H1 (cell line): ENCODE measurements at regions not wholly inside any gene's neighbourhood (a gene's known extent, or its start where the extent isn't known, plus 50 kb on each side); places are given as distances from the start of the nearest gene placed in this dataset.

ENCODE experiments used
- CTCF ChIA-PET: fragments of 300-600 bp; sonication (Branson Sonifier 250); formaldehyde crosslinking; loops from one replicate; lab custom pipeline; 2021; ENCODE audit not compliant: partially characterized antibody; lab: Charles Lee
- POLR2A ChIA-PET: fragments of 300-600 bp; sonication (Branson Sonifier 250); formaldehyde crosslinking; loops from one replicate; lab custom pipeline; 2021; ENCODE audit warnings: inconsistent platforms; ENCODE audit not compliant: partially characterized antibody; lab: Charles Lee
- DNase-seq, 2 experiments: peaks; one replicate each; pipeline versions ENCODE4 v3.0.0 to v3.0.0-alpha.2; 2010 to 2022; ENCODE audit warnings: low spot score in 2 of 2, low read depth in 1 of 2, mixed read lengths in 1 of 2
- FAIRE-seq: peaks from 2 replicates; lab custom pipeline; 2011; peaks lifted over from hg19 to GRCh38; lab: Jason Lieb, UNC
- H2AFZ ChIP-seq: 2 replicates; pipeline ENCODE4 v1.8.1; 2012; ENCODE audit warnings: low read length, inconsistent platforms
- H2AK5ac ChIP-seq: 2 replicates; pipeline ENCODE4 v1.6.1; 2013; ENCODE audit warnings: low read depth, low read length
- H2BK120ac ChIP-seq: replicated peaks from 2 replicates; pipeline ENCODE3; 2013; ENCODE audit warnings: low read depth, low read length, inconsistent platforms
- H2BK12ac ChIP-seq: 2 replicates; pipeline ENCODE4 v1.6.1; 2013; ENCODE audit warnings: low read depth, low read length
- H2BK15ac ChIP-seq: 2 replicates; pipeline ENCODE4 v1.6.1; 2013; ENCODE audit warnings: low read length
- H2BK20ac ChIP-seq: 2 replicates; pipeline ENCODE4 v1.6.1; 2013; ENCODE audit warnings: low read length
- H2BK5ac ChIP-seq: 2 replicates; pipeline ENCODE4 v1.6.1; 2013; ENCODE audit warnings: low read depth, low read length
- H3K14ac ChIP-seq: 2 replicates; pipeline ENCODE4 v1.6.1; 2013; ENCODE audit warnings: inconsistent platforms; ENCODE audit not compliant: insufficient read length
- H3K18ac ChIP-seq: 2 replicates; pipeline ENCODE4 v1.6.1; 2013; ENCODE audit warnings: low read length; ENCODE audit errors: extremely low read depth
- H3K23ac ChIP-seq: 2 replicates; pipeline ENCODE4 v1.6.1; 2013; ENCODE audit warnings: inconsistent platforms; ENCODE audit not compliant: insufficient read length
- H3K23me2 ChIP-seq: 2 replicates; pipeline ENCODE4 v1.6.1; 2013; ENCODE audit warnings: low read depth, low read length
- H3K27ac ChIP-seq: 2 replicates; pipeline ENCODE4 v1.6.1; 2011; ENCODE audit warnings: low read depth, low read length, inconsistent platforms
- H3K27me3 ChIP-seq, 4 experiments: replicated peaks in 1 of 4; 1 replicate in 1 of 4; 2 replicates in 3 of 4; pipeline versions ENCODE4 v1.6.1 to v1.8.1; 2011 to 2013; ENCODE audit warnings: low read length in 3 of 4, mild to moderate bottlenecking in 3 of 4, inconsistent platforms in 2 of 4, mixed read lengths in 2 of 4, moderate library complexity in 1 of 4; ENCODE audit not compliant: control insufficient read depth in 3 of 4, insufficient read depth in 3 of 4; ENCODE audit errors: extremely low read depth in 1 of 4
- H3K36me3 ChIP-seq, 4 experiments: 2 replicates each; pipeline versions ENCODE4 v1.6.1 to v1.8.1; 2011 to 2013; ENCODE audit warnings: mild to moderate bottlenecking in 4 of 4, low read length in 3 of 4, moderate library complexity in 2 of 4, control low read depth in 1 of 4, inconsistent platforms in 1 of 4; ENCODE audit not compliant: insufficient read depth in 4 of 4, control insufficient read depth in 2 of 4
- H3K4ac ChIP-seq: replicated peaks from 2 replicates; pipeline ENCODE3; 2013; ENCODE audit warnings: low read length, low read depth, mixed read lengths, inconsistent platforms; ENCODE audit not compliant: insufficient read length
- H3K4me1 ChIP-seq, 4 experiments: replicated peaks in 1 of 4; 1 replicate in 1 of 4; 2 replicates in 3 of 4; pipeline versions ENCODE4 v1.6.1 to v1.8.1; 2011 to 2013; ENCODE audit warnings: low read length in 3 of 4, inconsistent platforms in 2 of 4, mixed read lengths in 1 of 4; ENCODE audit not compliant: insufficient read depth in 4 of 4, control insufficient read depth in 3 of 4
- H3K4me2 ChIP-seq, 2 experiments: 2 replicates each; pipeline versions ENCODE4 v1.6.1 to v1.8.1; 2011 to 2013; ENCODE audit warnings: low read depth in 2 of 2, low read length in 2 of 2, control low read depth in 1 of 2, inconsistent platforms in 1 of 2, mild to moderate bottlenecking in 1 of 2; ENCODE audit not compliant: insufficient read depth in 1 of 2
- H3K4me3 ChIP-seq, 4 experiments: fragments of 200-600, 300-600 bp in 1 of 4; sonication (generic), shearing (Covaris generic), sonication (Bioruptor Twin) in 1 of 4; 2 replicates each; pipeline versions ENCODE4 v1.5.1 to v1.8.1; 2011 to 2016; ENCODE audit warnings: low read length in 4 of 4, low read depth in 3 of 4, control low read depth in 2 of 4, inconsistent platforms in 2 of 4, mild to moderate bottlenecking in 2 of 4, mixed read lengths in 1 of 4, moderate library complexity in 1 of 4; ENCODE audit not compliant: insufficient read depth in 2 of 4; ENCODE audit errors: extremely low read depth in 1 of 4
- H3K56ac ChIP-seq: replicated peaks from 2 replicates; pipeline ENCODE3; 2013; ENCODE audit warnings: low read depth, mild to moderate bottlenecking, mixed read lengths, low read length, inconsistent platforms; ENCODE audit not compliant: insufficient read length
- H3K79me1 ChIP-seq: 2 replicates; pipeline ENCODE4 v1.6.1; 2013; ENCODE audit warnings: low read depth, low read length, control low read depth
- H3K79me2 ChIP-seq, 2 experiments: 2 replicates each; pipeline versions ENCODE4 v1.6.1 to v1.8.1; 2012 to 2013; ENCODE audit warnings: low read length in 2 of 2, mild to moderate bottlenecking in 2 of 2, inconsistent platforms in 1 of 2; ENCODE audit not compliant: insufficient read depth in 2 of 2, control insufficient read depth in 1 of 2
- H3K9ac ChIP-seq, 4 experiments: replicated peaks in 1 of 4; 1 replicate in 1 of 4; 2 replicates in 3 of 4; pipeline versions ENCODE4 v1.6.1 to v1.8.1; 2011 to 2013; ENCODE audit warnings: low read depth in 3 of 4, low read length in 3 of 4, control low read depth in 2 of 4, mild to moderate bottlenecking in 2 of 4, moderate library complexity in 2 of 4, inconsistent platforms in 1 of 4; ENCODE audit errors: extremely low read depth in 1 of 4
- H3K9me3 ChIP-seq, 2 experiments: 2 replicates each; pipeline versions ENCODE4 v1.6.1 to v1.8.1; 2012 to 2013; ENCODE audit warnings: mild to moderate bottlenecking in 2 of 2, moderate library complexity in 2 of 2, control low read depth in 1 of 2, inconsistent platforms in 1 of 2, low read depth in 1 of 2, low read length in 1 of 2, mixed read lengths in 1 of 2; ENCODE audit not compliant: insufficient read depth in 2 of 2
- H4K20me1 ChIP-seq, 2 experiments: replicated peaks in 1 of 2; 2 replicates each; pipeline versions ENCODE3 to v1.8.1; 2011 to 2013; ENCODE audit warnings: inconsistent platforms in 2 of 2, low read length in 2 of 2, mild to moderate bottlenecking in 1 of 2; ENCODE audit not compliant: insufficient read depth in 2 of 2, control insufficient read depth in 1 of 2
- H4K5ac ChIP-seq: 2 replicates; pipeline ENCODE4 v1.6.1; 2013; ENCODE audit warnings: low read length, low read depth, mixed read lengths, inconsistent platforms; ENCODE audit not compliant: insufficient read length
- H4K8ac ChIP-seq: 2 replicates; pipeline ENCODE4 v1.8.0; 2013; ENCODE audit warnings: mild to moderate bottlenecking, moderate library complexity, low read length, inconsistent platforms; ENCODE audit not compliant: insufficient read depth; ENCODE audit errors: extremely low read depth
- H4K91ac ChIP-seq: replicated peaks from 2 replicates; pipeline ENCODE3; 2013; ENCODE audit warnings: low read length, mixed read lengths, inconsistent platforms; ENCODE audit not compliant: insufficient read length
- EP300 ChIP-seq, 2 experiments: IDR thresholded peaks; 1 replicate in 1 of 2; 2 replicates in 1 of 2; pipeline ENCODE4 v1.6.1; 2011 to 2012; ENCODE audit warnings: low read depth in 2 of 2, low read length in 2 of 2, mild to moderate bottlenecking in 2 of 2, borderline replicate concordance in 1 of 2, inconsistent platforms in 1 of 2, moderate library complexity in 1 of 2
- GABPA ChIP-seq: IDR thresholded peaks from 2 replicates; pipeline ENCODE4 v1.6.1; 2011; ENCODE audit warnings: mild to moderate bottlenecking, low read length, moderate library complexity, borderline replicate concordance; ENCODE audit not compliant: insufficient read depth
- HDAC6 ChIP-seq: IDR thresholded peaks from one replicate; pipeline ENCODE4 v1.7.1; 2012; ENCODE audit warnings: low read depth, mild to moderate bottlenecking, inconsistent platforms, low read length, moderate library complexity
- KDM1A ChIP-seq: fragments of 200-600, 300-600 bp; sonication (generic); IDR thresholded peaks from 2 replicates; pipeline ENCODE4 v1.7.1; 2016; ENCODE audit warnings: mild to moderate bottlenecking, low read length, borderline replicate concordance
- TAF1 ChIP-seq: IDR thresholded peaks from 2 replicates; pipeline ENCODE4 v1.6.1; 2011; ENCODE audit warnings: mild to moderate bottlenecking, low read depth, low read length
- TAF7 ChIP-seq: optimal IDR thresholded peaks from 2 replicates; pipeline ENCODE3; 2011; ENCODE audit warnings: low read depth, mild to moderate bottlenecking, inconsistent platforms, low read length, moderate library complexity, borderline replicate concordance
- WGBS, 2 experiments: shearing (Covaris generic) in 1 of 2; methylation state at CpG; one replicate each; pipeline versions ENCODE4 v1.1.6 to v1.1.7; 2013 to 2015; ENCODE audit warnings: low lambda C conversion rate in 2 of 2, mixed read lengths in 2 of 2, inconsistent platforms in 1 of 2, low coverage in 1 of 2, missing lambda C conversion rate in 1 of 2; ENCODE audit not compliant: insufficient replicate concordance in 2 of 2, insufficient coverage in 1 of 2, insufficient read length in 1 of 2; ENCODE audit errors: extremely low coverage in 1 of 2, missing lambda C conversion rate in 1 of 2; 5-methylcytosine and 5-hydroxymethylcytosine counted together

GRCh38 chr13:65026505-65026904 is 2203.6 kb downstream of the PCDH9 start:
- Histone ChIP-seq H4K8ac (no peak overlapping the region), H2BK12ac (no peak overlapping the region)
- 90% methylated on average over 2 of the region's 2 CpGs; no CpG with 5 or more reads in 1 of the 2 experiments for WGBS, 2 experiments

More at GRCh38 chr13:65026505-65026904, 2203.6 kb downstream of the PCDH9 start:
- Histone ChIP-seq H3K56ac (no peak overlapping the region), H3K27ac (no peak overlapping the region), H3K23ac (no peak overlapping the region), H3K18ac (no peak overlapping the region), H2BK20ac (no peak overlapping the region), H2BK5ac (no peak overlapping the region), H3K36me3 (no peaks in the 10 kb centered on the region), H4K91ac (no peak overlapping the region), H3K79me2 (no peaks in the 10 kb centered on the region), H3K4ac (no peak overlapping the region), H3K9me3 (no peaks in the 10 kb centered on the region), H3K27me3 (no peaks in the 10 kb centered on the region), H2AFZ (no peak overlapping the region), H3K9ac (no peak overlapping the region), H4K5ac (no peak overlapping the region), H3K23me2 (no peaks in the 10 kb centered on the region), H3K4me2 (no peak overlapping the region), H3K14ac (no peak overlapping the region), H2BK120ac (no peak overlapping the region), H3K79me1 (no peaks in the 10 kb centered on the region), H3K4me3 (no peak overlapping the region), H2AK5ac (no peak overlapping the region), H2BK15ac (no peak overlapping the region), H3K4me1 (no peaks in the 10 kb centered on the region), H4K20me1 (no peaks in the 10 kb centered on the region)
- FAIRE-seq (no peak), DNase-seq (no peak)
- TF ChIP-seq HDAC6 (no peak), KDM1A (no peak), EP300 (IDR thresholded peaks at IDR 0.05; ENCODE audit: borderline replicate concordance in 1 of 2, low read depth in 2 of 2, low read length in 2 of 2) (no peak), TAF1 (no peak), TAF7 (no peak), GABPA (no peak)
- ChIA-PET POLR2A (no interaction called here), CTCF (no interaction called here)
